PFSK-1 (cell line): ENCODE measurements at regions not wholly inside any gene's neighbourhood (a gene's known extent, or its start where the extent isn't known, plus 50 kb on each side); places are given as distances from the start of the nearest gene placed in this dataset.

Source experiments
- POLR2AphosphoS5 ChIP-seq: IDR thresholded peaks from 2 replicates; pipeline ENCODE4 v1.6.1; 2012; ENCODE audit warnings: low read depth, mild to moderate bottlenecking, control low read depth, low read length, moderate library complexity
- TAF1 ChIP-seq: IDR thresholded peaks from 2 replicates; pipeline ENCODE4 v1.6.1; 2012; ENCODE audit warnings: low read length, control low read depth, borderline replicate concordance; ENCODE audit not compliant: insufficient read depth
- TF ChIP-seq, protein P1 (sequence below), 2 experiments: IDR thresholded peaks; 2 replicates each; pipeline versions ENCODE4 v1.6.1 to v1.8.0; 2011 to 2012; ENCODE audit warnings: low read depth in 2 of 2, low read length in 2 of 2, control low read depth in 1 of 2, inconsistent platforms in 1 of 2, mild to moderate bottlenecking in 1 of 2, moderate library complexity in 1 of 2; ENCODE audit not compliant: insufficient read depth in 1 of 2

DNA sequence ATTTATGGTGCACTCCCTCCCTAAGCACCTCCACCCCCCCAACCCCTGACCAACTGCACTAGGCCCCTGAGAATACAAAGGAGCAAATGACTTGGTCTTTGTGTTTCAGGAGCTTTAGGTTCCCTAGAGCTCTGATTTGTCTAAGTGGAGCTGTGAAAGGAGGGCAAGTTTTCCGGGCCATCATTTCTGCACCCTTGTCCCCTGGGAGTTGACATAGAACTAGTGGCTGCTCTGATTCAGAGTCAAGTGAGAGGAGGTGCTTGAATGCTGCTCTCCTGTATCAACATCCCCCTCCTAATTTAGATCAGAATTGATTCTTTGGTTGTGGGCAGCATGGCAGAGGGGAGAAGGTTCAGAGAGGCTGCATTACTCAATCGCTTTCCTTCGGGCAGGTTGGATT is 391.6 kb downstream of the KCNRG start:
- TF ChIP-seq, protein P1, sequence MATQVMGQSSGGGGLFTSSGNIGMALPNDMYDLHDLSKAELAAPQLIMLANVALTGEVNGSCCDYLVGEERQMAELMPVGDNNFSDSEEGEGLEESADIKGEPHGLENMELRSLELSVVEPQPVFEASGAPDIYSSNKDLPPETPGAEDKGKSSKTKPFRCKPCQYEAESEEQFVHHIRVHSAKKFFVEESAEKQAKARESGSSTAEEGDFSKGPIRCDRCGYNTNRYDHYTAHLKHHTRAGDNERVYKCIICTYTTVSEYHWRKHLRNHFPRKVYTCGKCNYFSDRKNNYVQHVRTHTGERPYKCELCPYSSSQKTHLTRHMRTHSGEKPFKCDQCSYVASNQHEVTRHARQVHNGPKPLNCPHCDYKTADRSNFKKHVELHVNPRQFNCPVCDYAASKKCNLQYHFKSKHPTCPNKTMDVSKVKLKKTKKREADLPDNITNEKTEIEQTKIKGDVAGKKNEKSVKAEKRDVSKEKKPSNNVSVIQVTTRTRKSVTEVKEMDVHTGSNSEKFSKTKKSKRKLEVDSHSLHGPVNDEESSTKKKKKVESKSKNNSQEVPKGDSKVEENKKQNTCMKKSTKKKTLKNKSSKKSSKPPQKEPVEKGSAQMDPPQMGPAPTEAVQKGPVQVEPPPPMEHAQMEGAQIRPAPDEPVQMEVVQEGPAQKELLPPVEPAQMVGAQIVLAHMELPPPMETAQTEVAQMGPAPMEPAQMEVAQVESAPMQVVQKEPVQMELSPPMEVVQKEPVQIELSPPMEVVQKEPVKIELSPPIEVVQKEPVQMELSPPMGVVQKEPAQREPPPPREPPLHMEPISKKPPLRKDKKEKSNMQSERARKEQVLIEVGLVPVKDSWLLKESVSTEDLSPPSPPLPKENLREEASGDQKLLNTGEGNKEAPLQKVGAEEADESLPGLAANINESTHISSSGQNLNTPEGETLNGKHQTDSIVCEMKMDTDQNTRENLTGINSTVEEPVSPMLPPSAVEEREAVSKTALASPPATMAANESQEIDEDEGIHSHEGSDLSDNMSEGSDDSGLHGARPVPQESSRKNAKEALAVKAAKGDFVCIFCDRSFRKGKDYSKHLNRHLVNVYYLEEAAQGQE (IDR thresholded peaks at IDR 0.05; ENCODE audit: insufficient read depth in 1 of 2, low read depth in 2 of 2, low read length in 2 of 2), result no peak
- TF ChIP-seq POLR2AphosphoS5, result no peak
- TF ChIP-seq TAF1, result no peak
